HEK293 (cell line): ENCODE measurements at regions not wholly inside any gene's neighbourhood (a gene's known extent, or its start where the extent isn't known, plus 50 kb on each side); places are given as distances from the start of the nearest gene placed in this dataset.

Experiments used
- CTCF ChIA-PET: fragments of 350-600 bp; formaldehyde crosslinking; extraction: SDS; loops from one replicate; lab custom pipeline; 2021; ENCODE audit warnings: antibody characterized with exemption; lab: Yijun Ruan, JAX
- POLR2A ChIA-PET: fragments of 300-600 bp; formaldehyde crosslinking; extraction: SDS; loops from one replicate; lab custom pipeline; 2020; ENCODE audit warnings: antibody characterized with exemption, inconsistent platforms; lab: Yijun Ruan, JAX
- H3K27ac ChIP-seq: fragments of 200-500 bp; sonication (Bioruptor generic); 2 replicates; pipeline ENCODE4 v1.5.1; 2014; ENCODE audit warnings: low read depth, low read length, control low read depth, inconsistent platforms; ENCODE audit errors: extremely low read depth
- H3K36me3 ChIP-seq, 2 experiments: fragments of 200-500 bp in 1 of 2; sonication (Bioruptor generic) in 1 of 2; 1 replicate in 1 of 2; 2 replicates in 1 of 2; pipeline ENCODE4 v1.5.1; 2014 to 2017; ENCODE audit warnings: inconsistent platforms in 2 of 2, low read length in 2 of 2; ENCODE audit not compliant: control insufficient read depth in 2 of 2, insufficient read depth in 1 of 2
- H3K4me1 ChIP-seq: fragments of 200-500 bp; sonication (Bioruptor generic); 2 replicates; pipeline ENCODE4 v1.5.1; 2014; ENCODE audit warnings: mild to moderate bottlenecking, low read length, inconsistent platforms; ENCODE audit not compliant: control insufficient read depth, insufficient read depth
- H3K4me3 ChIP-seq: 2 replicates; pipeline ENCODE4 v1.5.1; 2011; ENCODE audit warnings: low read depth, mild to moderate bottlenecking, control low read depth, low read length, moderate library complexity
- H3K9me3 ChIP-seq: fragments of 200-500 bp; sonication (Bioruptor generic); 2 replicates; pipeline ENCODE4 v1.5.1; 2014; ENCODE audit warnings: low read depth, low read length, inconsistent platforms; ENCODE audit not compliant: control insufficient read depth, insufficient read depth
- BCL11B ChIP-seq: fragments of 450-650 bp; formaldehyde crosslinking; IDR thresholded peaks from 2 replicates; pipeline ENCODE4 v1.5.1; 2016; ENCODE audit warnings: low read depth, missing biosample characterization, missing genetic modification characterization
- GFI1B ChIP-seq: fragments of 450-650 bp; formaldehyde crosslinking; IDR thresholded peaks from 2 replicates; pipeline ENCODE4 v1.5.1; 2016; ENCODE audit warnings: missing biosample characterization, missing genetic modification characterization
- PATZ1 ChIP-seq: fragments of 450-650 bp; formaldehyde crosslinking; IDR thresholded peaks from 2 replicates; pipeline ENCODE4 v1.5.1; 2016; ENCODE audit warnings: missing biosample characterization, missing genetic modification characterization
- PRDM6 ChIP-seq: fragments of 450-650 bp; formaldehyde crosslinking; IDR thresholded peaks from 2 replicates; pipeline ENCODE4 v1.5.1; 2017; ENCODE audit warnings: missing biosample characterization, missing genetic modification characterization
- ZBTB11 ChIP-seq: fragments of 450-650 bp; formaldehyde crosslinking; conservative IDR thresholded peaks from 2 replicates; pipeline ENCODE4 v1.5.1; 2016; ENCODE audit warnings: low read depth, missing biosample characterization, missing genetic modification characterization
- ZBTB48 ChIP-seq: fragments of 450-650 bp; formaldehyde crosslinking; IDR thresholded peaks from 2 replicates; pipeline ENCODE4 v1.5.1; 2016; ENCODE audit warnings: missing biosample characterization, missing genetic modification characterization
- ZBTB49 ChIP-seq: fragments of 450-650 bp; formaldehyde crosslinking; IDR thresholded peaks from 2 replicates; pipeline ENCODE4 v1.5.1; 2016; ENCODE audit warnings: missing biosample characterization, missing genetic modification characterization, low read depth
- ZFP69B ChIP-seq: fragments of 450-650 bp; formaldehyde crosslinking; IDR thresholded peaks from 2 replicates; pipeline ENCODE4 v1.5.1; 2016; ENCODE audit warnings: missing biosample characterization, missing genetic modification characterization
- ZNF138 ChIP-seq: fragments of 450-650 bp; formaldehyde crosslinking; IDR thresholded peaks from 2 replicates; pipeline ENCODE4 v1.5.1; 2016; ENCODE audit warnings: missing biosample characterization, missing genetic modification characterization, borderline replicate concordance
- ZNF214 ChIP-seq: fragments of 450-650 bp; formaldehyde crosslinking; IDR thresholded peaks from 2 replicates; pipeline ENCODE4 v1.5.1; 2017; ENCODE audit warnings: missing biosample characterization, mild to moderate bottlenecking, missing genetic modification characterization, borderline replicate concordance
- ZNF362 ChIP-seq: fragments of 450-650 bp; formaldehyde crosslinking; IDR thresholded peaks from 2 replicates; pipeline ENCODE4 v1.5.1; 2016; ENCODE audit warnings: missing biosample characterization, missing genetic modification characterization
- ZNF398 ChIP-seq: fragments of 450-650 bp; formaldehyde crosslinking; IDR thresholded peaks from 2 replicates; pipeline ENCODE4 v1.5.1; 2017; ENCODE audit warnings: missing biosample characterization, missing genetic modification characterization
- ZNF488 ChIP-seq: fragments of 450-650 bp; formaldehyde crosslinking; IDR thresholded peaks from 2 replicates; pipeline ENCODE4 v1.5.1; 2016; ENCODE audit warnings: missing biosample characterization, missing genetic modification characterization
- ZNF514 ChIP-seq: fragments of 450-650 bp; formaldehyde crosslinking; IDR thresholded peaks from 2 replicates; pipeline ENCODE4 v1.5.1; 2016; ENCODE audit warnings: missing biosample characterization, missing genetic modification characterization
- ZNF530 ChIP-seq: fragments of 450-650 bp; formaldehyde crosslinking; IDR thresholded peaks from 2 replicates; pipeline ENCODE4 v1.5.1; 2016; ENCODE audit warnings: low read depth, missing biosample characterization, missing genetic modification characterization
- ZNF777 ChIP-seq: fragments of 450-650 bp; formaldehyde crosslinking; IDR thresholded peaks from 2 replicates; pipeline ENCODE4 v1.5.1; 2017; ENCODE audit warnings: missing biosample characterization, missing genetic modification characterization, borderline replicate concordance
- ZNF837 ChIP-seq: fragments of 450-650 bp; formaldehyde crosslinking; IDR thresholded peaks from 2 replicates; pipeline ENCODE4 v1.5.1; 2016; ENCODE audit warnings: missing biosample characterization, missing genetic modification characterization
- ZSCAN5A ChIP-seq: fragments of 450-650 bp; formaldehyde crosslinking; IDR thresholded peaks from 2 replicates; pipeline ENCODE4 v1.5.1; 2016; ENCODE audit warnings: missing biosample characterization, missing genetic modification characterization

- TF ChIP-seq ZBTB49 (tag by site-specific recombination) (no peak), BCL11B (tag by site-specific recombination) (no peak), ZBTB48 (tag by site-specific recombination) (no peak), PRDM6 (no peak)
- TF ChIP-seq, all 188 proteins: peak for 0
These were observed 63.8 kb downstream of the GJD2 start (continued) for GRCh38 chr15:34691034-34691433.

- ChIA-PET POLR2A (no interaction called here), CTCF (no interaction called here)
- no peak overlapping the region for H3K27ac ChIP-seq
- H3K4me3 ChIP-seq = no peak overlapping the region
- TF ChIP-seq ZNF837 (tag by site-specific recombination) (no peak), ZNF138 (tag by site-specific recombination) (no peak), ZNF362 (tag by site-specific recombination) (no peak), ZNF488 (tag by site-specific recombination) (no peak), ZNF777 (tag by site-specific recombination) (no peak), GFI1B (no peak), ZSCAN5A (tag by site-specific recombination) (no peak), ZFP69B (tag by site-specific recombination) (no peak)
- no peaks in the 10 kb centered on the region for H3K9me3 ChIP-seq
- no peaks in the 10 kb centered on the region for H3K4me1 ChIP-seq
- H3K36me3 ChIP-seq = no peaks in the 10 kb centered on the region
These were observed 66.1 kb downstream of the GJD2 start for GRCh38 chr15:34688699-34689098.

- ChIA-PET CTCF (no interaction called here), POLR2A (no interaction called here)
- Histone ChIP-seq H3K9me3 (no peaks in the 10 kb centered on the region), H3K36me3 (no peaks in the 10 kb centered on the region), H3K4me3 (no peak overlapping the region), H3K27ac (no peak overlapping the region), H3K4me1 (no peaks in the 10 kb centered on the region)
- TF ChIP-seq ZBTB11 (tag by site-specific recombination) = no peak
- TF ChIP-seq ZNF530 (tag by site-specific recombination) = no peak
- TF ChIP-seq ZNF514 (tag by site-specific recombination) = no peak
- no peak for TF ChIP-seq ZNF214 (tag by site-specific recombination)
- TF ChIP-seq ZNF398 = no peak
- TF ChIP-seq PATZ1 (tag by site-specific recombination) = no peak
These were observed 70.4 kb downstream of the GJD2 start for GRCh38 chr15:34684351-34684750.
